Mesendoderm (in vitro differentiated cells): ENCODE measurements at regions not wholly inside any gene's neighbourhood (a gene's known extent, or its start where the extent isn't known, plus 50 kb on each side); places are given as distances from the start of the nearest gene placed in this dataset.

Source experiments
- DNase-seq: peaks from one replicate; pipeline ENCODE4 v3.0.0; 2013
- H2AK5ac ChIP-seq: 2 replicates; pipeline ENCODE4 v1.6.1; 2013; ENCODE audit warnings: low read length, inconsistent platforms
- H2BK120ac ChIP-seq: 2 replicates; pipeline ENCODE4 v1.6.1; 2013; ENCODE audit warnings: low read depth, mild to moderate bottlenecking, low read length, moderate library complexity, mixed read lengths
- H2BK15ac ChIP-seq: replicated peaks from 2 replicates; pipeline ENCODE4 v1.6.1; 2013; ENCODE audit warnings: low read depth, mild to moderate bottlenecking, moderate library complexity
- H2BK5ac ChIP-seq: 2 replicates; pipeline ENCODE4 v1.6.1; 2013; ENCODE audit warnings: low read length, inconsistent platforms
- H3K18ac ChIP-seq: 2 replicates; pipeline ENCODE4 v1.6.1; 2013; ENCODE audit warnings: mild to moderate bottlenecking, low read length, mixed read lengths
- H3K23ac ChIP-seq: one replicate; pipeline ENCODE4 v1.6.1; 2013; ENCODE audit warnings: low read length
- H3K27ac ChIP-seq: 2 replicates; pipeline ENCODE4 v1.5.1; 2013; ENCODE audit warnings: low read depth, mild to moderate bottlenecking, inconsistent platforms, low read length, moderate library complexity
- H3K27me3 ChIP-seq: 2 replicates; pipeline ENCODE4 v1.6.1; 2013; ENCODE audit warnings: low read length, control low read depth, mild to moderate bottlenecking, inconsistent platforms; ENCODE audit not compliant: insufficient read depth, poor library complexity
- H3K36me3 ChIP-seq: 2 replicates; pipeline ENCODE4 v1.6.1; 2013; ENCODE audit warnings: low read length, inconsistent platforms; ENCODE audit not compliant: control insufficient read depth, insufficient read depth
- H3K4ac ChIP-seq: one replicate; pipeline ENCODE4 v1.6.1; 2013; ENCODE audit warnings: low read depth, mild to moderate bottlenecking, low read length, moderate library complexity
- H3K4me1 ChIP-seq: 2 replicates; pipeline ENCODE4 v1.6.1; 2013; ENCODE audit warnings: low read depth, low read length, inconsistent platforms; ENCODE audit not compliant: control insufficient read depth
- H3K4me2 ChIP-seq: 2 replicates; pipeline ENCODE4 v1.6.1; 2013; ENCODE audit warnings: low read length
- H3K4me3 ChIP-seq: 2 replicates; pipeline ENCODE4 v1.5.1; 2013; ENCODE audit warnings: mild to moderate bottlenecking, low read length
- H3K56ac ChIP-seq: one replicate; pipeline ENCODE4 v1.6.1; 2013; ENCODE audit warnings: low read length
- H3K79me1 ChIP-seq: 2 replicates; pipeline ENCODE4 v1.6.1; 2013; ENCODE audit warnings: low read length, inconsistent platforms
- H3K79me2 ChIP-seq: 2 replicates; pipeline ENCODE4 v1.6.1; 2013; ENCODE audit warnings: mild to moderate bottlenecking, low read length; ENCODE audit not compliant: control insufficient read depth, insufficient read depth
- H3K9ac ChIP-seq: 2 replicates; pipeline ENCODE4 v1.6.1; 2013; ENCODE audit warnings: low read length, inconsistent platforms
- H4K5ac ChIP-seq: one replicate; pipeline ENCODE4 v1.6.1; 2013; ENCODE audit warnings: low read length
- H4K8ac ChIP-seq: one replicate; pipeline ENCODE4 v1.6.1; 2013; ENCODE audit warnings: low read depth, mild to moderate bottlenecking, control low read depth, low read length, moderate library complexity
- WGBS: extraction: QIAGEN DNeasy Blood & Tissue Kit; methylation state at CpG from one replicate; pipeline ENCODE4 v1.1.7; 2013; ENCODE audit warnings: low lambda C conversion rate, missing lambda C conversion rate; ENCODE audit not compliant: insufficient coverage; ENCODE audit errors: extremely low coverage; 5-methylcytosine and 5-hydroxymethylcytosine counted together

DNA sequence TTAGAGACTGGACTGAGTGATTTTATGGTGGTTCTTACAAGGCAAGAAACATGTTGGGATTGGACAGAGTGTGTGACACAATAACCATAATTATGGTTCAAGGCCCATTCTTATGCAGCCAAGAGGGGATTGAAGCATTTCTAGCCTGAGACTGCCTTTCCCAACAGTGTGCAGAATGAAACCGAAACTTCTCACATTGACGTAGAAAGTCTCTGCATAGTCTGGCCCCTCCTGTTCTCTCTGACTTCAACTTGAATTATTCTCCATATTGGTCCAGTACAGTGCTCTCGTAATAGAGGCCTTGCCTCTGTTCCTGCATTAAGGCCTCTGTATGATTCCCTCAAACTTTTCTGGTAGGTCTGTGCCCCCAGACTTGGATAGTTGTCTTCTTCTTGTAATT lies 138.3 kb downstream of the DIPK2A start:
- Histone ChIP-seq H3K9ac (no peak overlapping the region), H4K5ac (no peak overlapping the region), H3K4me3 (no peak overlapping the region), H3K23ac (no peak overlapping the region), H2BK120ac (no peak overlapping the region), H3K36me3 (no peaks in the 10 kb centered on the region), H3K79me1 (no peaks in the 10 kb centered on the region), H3K27ac (no peak overlapping the region), H3K4me2 (no peak overlapping the region), H4K8ac (no peak overlapping the region), H3K27me3 (no peaks in the 10 kb centered on the region), H3K4ac (no peak overlapping the region), H3K4me1 (no peaks in the 10 kb centered on the region), H3K18ac (no peak overlapping the region), H3K56ac (no peak overlapping the region), H3K79me2 (no peaks in the 10 kb centered on the region), H2BK15ac (no peak overlapping the region), H2AK5ac (no peak overlapping the region), H2BK5ac (no peak overlapping the region)
- no CpG with 5 or more reads among the region's 3 CpGs for WGBS
- DNase-seq: no peak

DNA sequence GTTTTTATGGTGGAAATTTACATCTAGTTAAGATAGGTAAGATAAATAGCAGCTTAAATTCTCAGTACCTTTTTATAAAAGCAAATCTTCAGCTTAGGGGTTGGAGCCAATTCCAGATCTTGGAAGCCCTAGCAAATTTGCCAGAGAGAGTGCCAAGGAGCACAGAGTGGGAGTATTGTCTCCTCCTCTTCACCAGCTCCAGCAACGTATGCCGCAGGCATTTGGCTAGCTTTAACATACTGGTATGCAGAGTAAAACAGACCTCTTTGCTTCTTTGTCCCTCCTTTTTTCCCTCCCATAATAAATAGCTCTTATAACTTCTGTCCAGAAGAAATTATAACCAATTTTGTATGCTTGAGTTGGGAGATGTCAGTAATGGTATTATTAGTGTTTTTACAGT lies 140.4 kb downstream of the DIPK2A start:
- H3K79me1 ChIP-seq: no peaks in the 10 kb centered on the region
- WGBS: no CpG with 5 or more reads among the region's 2 CpGs
- H3K4me2 ChIP-seq: no peak overlapping the region
- no peak overlapping the region for H4K8ac ChIP-seq
- H3K27me3 ChIP-seq: no peaks in the 10 kb centered on the region
- H2BK15ac ChIP-seq: no peak overlapping the region
- H4K5ac ChIP-seq: no peak overlapping the region
- H3K9ac ChIP-seq: no peak overlapping the region
- no peak overlapping the region for H2BK120ac ChIP-seq
- H3K23ac ChIP-seq: no peak overlapping the region
- no peak overlapping the region for H2BK5ac ChIP-seq
- no peak overlapping the region for H3K56ac ChIP-seq
- no peak overlapping the region for H3K18ac ChIP-seq
- no peak overlapping the region for H2AK5ac ChIP-seq
- H3K4me1 ChIP-seq: no peaks in the 10 kb centered on the region
- H3K79me2 ChIP-seq: no peaks in the 10 kb centered on the region
- no peak overlapping the region for H3K4me3 ChIP-seq
- no peaks in the 10 kb centered on the region for H3K36me3 ChIP-seq
- H3K27ac ChIP-seq: no peak overlapping the region
- no peak for DNase-seq
- H3K4ac ChIP-seq: no peak overlapping the region

DNA sequence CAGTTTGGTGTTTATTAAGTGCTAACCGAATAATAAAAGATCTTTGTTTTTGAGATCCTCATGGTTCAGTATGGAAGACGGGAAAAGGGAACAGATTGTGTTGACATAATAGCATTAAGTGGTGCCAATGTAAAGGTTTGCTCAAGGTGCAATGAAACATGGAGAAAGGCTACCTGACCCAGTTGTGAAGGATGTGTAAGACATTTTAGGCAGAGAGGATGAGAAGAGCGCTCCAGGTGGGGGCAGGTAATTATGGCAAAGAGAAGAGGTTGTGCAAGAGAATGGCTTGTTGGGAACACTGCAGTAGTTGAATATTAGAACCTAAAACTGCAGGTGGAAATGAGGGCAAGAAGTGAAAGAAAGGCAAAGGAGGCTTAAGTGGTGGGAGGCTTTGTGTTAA lies 140.8 kb downstream of the DIPK2A start:
- Histone ChIP-seq H3K56ac (no peak overlapping the region), H3K4ac (no peak overlapping the region), H3K27ac (no peak overlapping the region), H3K18ac (no peak overlapping the region), H3K79me1 (no peaks in the 10 kb centered on the region), H3K36me3 (no peaks in the 10 kb centered on the region), H4K5ac (no peak overlapping the region), H3K23ac (no peak overlapping the region), H2BK5ac (no peak overlapping the region), H3K9ac (no peak overlapping the region), H2BK15ac (no peak overlapping the region), H3K27me3 (no peaks in the 10 kb centered on the region), H3K4me1 (no peaks in the 10 kb centered on the region), H3K4me2 (no peak overlapping the region), H3K4me3 (no peak overlapping the region), H2AK5ac (no peak overlapping the region), H4K8ac (no peak overlapping the region), H2BK120ac (no peak overlapping the region), H3K79me2 (no peaks in the 10 kb centered on the region)
- no peak for DNase-seq
- WGBS: no CpG with 5 or more reads among the region's 3 CpGs

DNA sequence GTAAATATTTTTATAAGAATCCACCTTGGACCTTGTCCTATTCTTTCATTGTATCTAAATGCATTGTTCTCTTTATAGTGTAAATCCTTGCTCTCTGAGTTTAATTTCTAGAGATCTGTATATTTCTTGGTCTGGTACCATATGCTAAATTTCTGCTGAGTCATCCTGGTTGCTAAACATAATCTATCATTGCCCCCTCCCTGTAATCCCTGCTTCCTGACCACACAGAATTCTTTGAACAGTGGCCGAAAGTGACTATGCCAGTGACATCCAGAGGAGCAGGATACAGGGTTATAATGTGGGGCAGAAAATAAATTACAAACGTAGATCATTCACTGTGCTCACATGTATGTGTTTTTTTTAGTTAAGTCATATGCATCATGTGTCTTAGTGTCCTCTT lies 143.1 kb downstream of the DIPK2A start:
- no CpG with 5 or more reads among the region's 2 CpGs for WGBS
- no peak overlapping the region for H3K4me3 ChIP-seq
- no peak overlapping the region for H3K56ac ChIP-seq
- no peak overlapping the region for H2BK5ac ChIP-seq
- H2BK120ac ChIP-seq: no peak overlapping the region
- H3K27me3 ChIP-seq: no peaks in the 10 kb centered on the region
- H3K4me1 ChIP-seq: no peaks in the 10 kb centered on the region
- no peak overlapping the region for H2AK5ac ChIP-seq
- no peak overlapping the region for H3K18ac ChIP-seq
- no peak overlapping the region for H3K4me2 ChIP-seq
- no peak overlapping the region for H4K8ac ChIP-seq
- no peak overlapping the region for H4K5ac ChIP-seq
- H3K23ac ChIP-seq: no peak overlapping the region
- DNase-seq: peak; percentile 16
- H3K36me3 ChIP-seq: no peaks in the 10 kb centered on the region
- H2BK15ac ChIP-seq: no peak overlapping the region
- H3K27ac ChIP-seq: no peak overlapping the region
- H3K4ac ChIP-seq: peak overlapping the region; percentile 36
- no peaks in the 10 kb centered on the region for H3K79me1 ChIP-seq
- H3K9ac ChIP-seq: no peak overlapping the region
- H3K79me2 ChIP-seq: no peaks in the 10 kb centered on the region

DNA sequence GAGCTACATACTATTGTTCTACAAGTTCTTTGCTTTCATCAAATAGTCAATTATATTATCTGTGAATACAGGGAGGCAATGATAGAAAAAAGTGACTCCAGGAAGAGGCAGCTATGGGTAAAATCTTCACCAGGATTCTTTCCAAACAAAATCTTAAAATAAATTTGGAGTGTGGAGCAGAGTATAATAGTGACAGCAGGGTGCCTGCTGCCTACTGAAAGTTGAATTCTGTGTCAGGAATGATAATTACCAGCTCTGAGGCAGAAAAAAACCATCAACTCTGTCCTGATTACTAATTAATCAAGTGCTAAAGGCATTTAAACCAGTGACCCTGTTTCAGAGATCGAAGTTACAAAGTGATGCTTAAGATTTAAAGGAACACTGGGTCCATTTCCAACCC lies 148.0 kb downstream of the DIPK2A start:
- H2BK15ac ChIP-seq: no peak overlapping the region
- DNase-seq: no peak
- no peak overlapping the region for H3K27ac ChIP-seq
- H3K4me3 ChIP-seq: no peak overlapping the region
- no peak overlapping the region for H3K4ac ChIP-seq
- H3K4me2 ChIP-seq: no peak overlapping the region
- no peak overlapping the region for H3K18ac ChIP-seq
- no CpG with 5 or more reads among the region's 1 CpG for WGBS
- no peak overlapping the region for H3K23ac ChIP-seq
- no peak overlapping the region for H2BK120ac ChIP-seq
- H3K36me3 ChIP-seq: no peaks in the 10 kb centered on the region
- H3K79me1 ChIP-seq: no peaks in the 10 kb centered on the region
- no peaks in the 10 kb centered on the region for H3K4me1 ChIP-seq
- H3K79me2 ChIP-seq: no peaks in the 10 kb centered on the region
- no peak overlapping the region for H2AK5ac ChIP-seq
- no peak overlapping the region for H3K9ac ChIP-seq
- H2BK5ac ChIP-seq: no peak overlapping the region
- H3K56ac ChIP-seq: no peak overlapping the region
- no peak overlapping the region for H4K8ac ChIP-seq
- H3K27me3 ChIP-seq: no peaks in the 10 kb centered on the region
- H4K5ac ChIP-seq: no peak overlapping the region

DNA sequence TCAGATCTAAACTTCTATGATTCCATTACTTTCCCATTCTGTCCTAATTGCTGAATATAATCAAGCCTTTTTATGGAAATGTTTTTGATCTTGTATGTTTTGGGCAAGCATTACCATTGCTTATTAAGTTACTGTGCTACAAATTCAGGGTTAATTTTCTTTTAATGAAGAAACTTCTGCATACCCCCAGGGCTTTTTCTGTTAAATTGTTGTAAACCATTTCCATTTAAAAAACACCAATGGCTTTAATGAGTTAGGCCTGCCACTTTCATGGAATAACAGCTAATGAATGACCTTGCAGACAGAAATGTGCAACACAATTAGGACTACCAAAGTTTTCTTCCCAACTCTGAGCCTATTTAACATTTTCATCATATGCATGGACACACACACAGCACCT lies 150.0 kb downstream of the DIPK2A start:
- H3K27ac ChIP-seq: no peak overlapping the region
- H3K9ac ChIP-seq: no peak overlapping the region
- DNase-seq: no peak
- no peak overlapping the region for H2AK5ac ChIP-seq
- no peak overlapping the region for H2BK15ac ChIP-seq
- no peaks in the 10 kb centered on the region for H3K27me3 ChIP-seq
- no peak overlapping the region for H2BK120ac ChIP-seq
- no peak overlapping the region for H3K4me3 ChIP-seq
- no peaks in the 10 kb centered on the region for H3K79me2 ChIP-seq
- H3K56ac ChIP-seq: no peak overlapping the region
- no peak overlapping the region for H3K4ac ChIP-seq
- H4K5ac ChIP-seq: no peak overlapping the region
- no peak overlapping the region for H3K4me2 ChIP-seq
- H3K4me1 ChIP-seq: no peaks in the 10 kb centered on the region
- no peak overlapping the region for H4K8ac ChIP-seq
- no peak overlapping the region for H3K23ac ChIP-seq
- H3K79me1 ChIP-seq: no peaks in the 10 kb centered on the region
- no peaks in the 10 kb centered on the region for H3K36me3 ChIP-seq
- no peak overlapping the region for H2BK5ac ChIP-seq
- H3K18ac ChIP-seq: no peak overlapping the region
